Choroid plexus epithelial cell (primary cell): ENCODE measurements at regions not wholly inside any gene's neighbourhood (a gene's known extent, or its start where the extent isn't known, plus 50 kb on each side); places are given as distances from the start of the nearest gene placed in this dataset.
"Not testable (repeated sequence)": the region's sequence is repeated elsewhere in the genome, so short reads cannot be mapped to it uniquely, and the experiment has no call there.

ENCODE experiments used
- DNase-seq: peaks from one replicate; pipeline ENCODE4 v3.0.0-alpha.2; 2010; ENCODE audit warnings: low read depth
- H3K4me3 ChIP-seq: 2 replicates; pipeline ENCODE4 v1.5.1; 2011; ENCODE audit warnings: low read depth, mild to moderate bottlenecking, control low read depth, low read length, moderate library complexity
- CTCF ChIP-seq: conservative IDR thresholded peaks from 2 replicates; pipeline ENCODE4 v1.5.1; 2011; ENCODE audit warnings: low read depth, mild to moderate bottlenecking, control low read depth, inconsistent platforms, low read length, moderate library complexity

- DNase-seq = peak; percentile 85
- TF ChIP-seq CTCF = no peak
- no peak overlapping the region for H3K4me3 ChIP-seq
Measured at GRCh38 chr6:11315743-11316437, 83.4 kb upstream of the NEDD9 start.

GRCh38 chr6:11313207-11313606 is 80.7 kb upstream of the NEDD9 start:
- no peak for TF ChIP-seq CTCF
- DNase-seq = no peak
- no peak overlapping the region for H3K4me3 ChIP-seq

- no peak for DNase-seq
- no peak for TF ChIP-seq CTCF
- no peak overlapping the region for H3K4me3 ChIP-seq
Measured at GRCh38 chr6:11311970-11312369, 79.5 kb upstream of the NEDD9 start.

GRCh38 chr6:11309947-11310665 is 77.6 kb upstream of the NEDD9 start:
- DNase-seq = no peak
- TF ChIP-seq CTCF = no peak
- H3K4me3 ChIP-seq = no peak overlapping the region

- no peak for TF ChIP-seq CTCF
- no peak overlapping the region for H3K4me3 ChIP-seq
- no peak for DNase-seq
Measured at GRCh38 chr6:11307226-11307625, 74.8 kb upstream of the NEDD9 start.

GRCh38 chr6:11304946-11305345 is 72.5 kb upstream of the NEDD9 start:
- TF ChIP-seq CTCF = no peak
- no peak overlapping the region for H3K4me3 ChIP-seq
- DNase-seq = no peak

- not testable (repeated sequence) for DNase-seq, H3K4me3 ChIP-seq
Measured at GRCh38 chr6:11299876-11300428, 67.5 kb upstream of the NEDD9 start.

- not testable (repeated sequence) for DNase-seq, H3K4me3 ChIP-seq
Measured at GRCh38 chr6:11299421-11299784, 66.9 kb upstream of the NEDD9 start.
